IMR-90 (cell line): ENCODE measurements at regions not wholly inside any gene's neighbourhood (a gene's known extent, or its start where the extent isn't known, plus 50 kb on each side); places are given as distances from the start of the nearest gene placed in this dataset.

Experiments
- ATAC-seq: fragments of 200-7000 bp; cut with Tn5 transposase; 2 replicates; pipeline ENCODE4 v1.9.1; 2020; ENCODE audit warnings: low read depth, mild to moderate bottlenecking, moderate library complexity
- BruUV-seq: library from RNA; stranded (reverse); fragments of 400-500 nt; replicated peaks from 2 replicates; lab custom pipeline; 2021; lab: Mats Ljungman, UMichigan
- CTCF ChIA-PET: fragments of 300-600 bp; formaldehyde crosslinking; extraction: SDS; loops from one replicate; lab custom pipeline; 2021; ENCODE audit warnings: antibody characterized with exemption; lab: Yijun Ruan, JAX
- POLR2A ChIA-PET: fragments of 300-600 bp; sonication (Branson Sonifier 250); formaldehyde crosslinking; loops from one replicate; lab custom pipeline; 2022; ENCODE audit warnings: antibody characterized with exemption; ENCODE audit not compliant: unreplicated experiment; lab: Charles Lee
- DNase-seq: peaks from one replicate; pipeline ENCODE4 v3.0.0; 2013
- H2AFZ ChIP-seq: replicated peaks from 2 replicates; pipeline ENCODE3; 2013; ENCODE audit warnings: low read length, mild to moderate bottlenecking; ENCODE audit not compliant: poor library complexity
- H2AK5ac ChIP-seq: 2 replicates; pipeline ENCODE4 v1.6.1; 2013; ENCODE audit warnings: low read depth, low read length, inconsistent platforms
- H2AK9ac ChIP-seq: replicated peaks from 2 replicates; pipeline ENCODE3; 2013; ENCODE audit warnings: mild to moderate bottlenecking, low read depth, low read length, moderate library complexity; ENCODE audit not compliant: poor library complexity
- H2BK120ac ChIP-seq: 2 replicates; pipeline ENCODE4 v1.6.1; 2013; ENCODE audit warnings: low read depth, low read length, inconsistent platforms
- H2BK15ac ChIP-seq: 3 replicates; pipeline ENCODE4 v1.6.1; 2013; ENCODE audit warnings: low read depth, low read length, inconsistent platforms
- H2BK20ac ChIP-seq: 2 replicates; pipeline ENCODE4 v1.6.1; 2013; ENCODE audit warnings: low read depth, mild to moderate bottlenecking, inconsistent platforms, low read length, moderate library complexity
- H2BK5ac ChIP-seq: 2 replicates; pipeline ENCODE4 v1.6.1; 2013; ENCODE audit warnings: mild to moderate bottlenecking, low read depth, low read length, inconsistent platforms; ENCODE audit not compliant: poor library complexity, severe bottlenecking
- H3K14ac ChIP-seq: replicated peaks from 2 replicates; pipeline ENCODE4 v1.6.1; 2013; ENCODE audit warnings: low read depth, low read length, inconsistent platforms
- H3K18ac ChIP-seq: 2 replicates; pipeline ENCODE4 v1.6.1; 2013; ENCODE audit warnings: low read depth, low read length, control low read depth
- H3K23ac ChIP-seq: 2 replicates; pipeline ENCODE4 v1.6.1; 2013; ENCODE audit warnings: low read depth, low read length, inconsistent platforms
- H3K27ac ChIP-seq: 2 replicates; pipeline ENCODE4 v1.5.1; 2013; ENCODE audit warnings: mild to moderate bottlenecking, control low read depth, low read length; ENCODE audit not compliant: insufficient read depth
- H3K27me3 ChIP-seq: 2 replicates; pipeline ENCODE4 v1.6.1; 2013; ENCODE audit warnings: low read length; ENCODE audit not compliant: control insufficient read depth, insufficient read depth
- H3K36me3 ChIP-seq: 2 replicates; pipeline ENCODE4 v1.6.1; 2013; ENCODE audit warnings: low read length, mixed read lengths; ENCODE audit not compliant: control insufficient read depth, insufficient read depth
- H3K4ac ChIP-seq: 2 replicates; pipeline ENCODE4 v1.6.1; 2013; ENCODE audit warnings: low read depth, low read length, inconsistent platforms
- H3K4me1 ChIP-seq: 2 replicates; pipeline ENCODE4 v1.6.1; 2013; ENCODE audit warnings: low read length, mixed read lengths; ENCODE audit not compliant: control insufficient read depth, insufficient read depth
- H3K4me2 ChIP-seq: 2 replicates; pipeline ENCODE4 v1.6.1; 2013; ENCODE audit warnings: low read depth, mild to moderate bottlenecking, control low read depth, low read length, moderate library complexity
- H3K4me3 ChIP-seq: 2 replicates; pipeline ENCODE4 v1.5.1; 2013; ENCODE audit warnings: low read depth, mild to moderate bottlenecking, control low read depth, low read length, moderate library complexity; ENCODE audit not compliant: insufficient read depth
- H3K56ac ChIP-seq: 2 replicates; pipeline ENCODE4 v1.6.1; 2013; ENCODE audit warnings: low read length, inconsistent platforms; ENCODE audit not compliant: insufficient read depth; ENCODE audit errors: extremely low read depth
- H3K79me1 ChIP-seq, 2 experiments: 2 replicates each; pipeline ENCODE4 v1.6.1; 2013; ENCODE audit warnings: low read length in 2 of 2, inconsistent platforms in 1 of 2, low read depth in 1 of 2
- H3K9ac ChIP-seq: 2 replicates; pipeline ENCODE4 v1.6.1; 2013; ENCODE audit warnings: low read depth, low read length, control low read depth
- H3K9me1 ChIP-seq: 2 replicates; pipeline ENCODE4 v1.6.1; 2013; ENCODE audit warnings: low read length, inconsistent platforms; ENCODE audit not compliant: insufficient read depth
- H3K9me3 ChIP-seq: 2 replicates; pipeline ENCODE4 v1.6.1; 2013; ENCODE audit warnings: low read length; ENCODE audit not compliant: control insufficient read depth, insufficient read depth
- H4K20me1 ChIP-seq: 2 replicates; pipeline ENCODE4 v1.6.1; 2013; ENCODE audit warnings: low read length, inconsistent platforms; ENCODE audit not compliant: insufficient read depth
- H4K5ac ChIP-seq: 2 replicates; pipeline ENCODE4 v1.6.1; 2013; ENCODE audit warnings: mild to moderate bottlenecking, low read depth, low read length, control low read depth
- H4K8ac ChIP-seq, 2 experiments: 2 replicates each; pipeline ENCODE4 v1.6.1; 2013; ENCODE audit warnings: low read depth in 2 of 2, low read length in 2 of 2, control low read depth in 1 of 2, inconsistent platforms in 1 of 2
- H4K91ac ChIP-seq: 2 replicates; pipeline ENCODE4 v1.6.1; 2013; ENCODE audit warnings: low read depth, low read length, inconsistent platforms; ENCODE audit not compliant: insufficient read depth
- BHLHE40 ChIP-seq: fragments of 150-350 bp; IDR thresholded peaks from 2 replicates; pipeline ENCODE4 v1.6.1; 2016; ENCODE audit warnings: mild to moderate bottlenecking, low read depth, low read length
- CEBPB ChIP-seq: IDR thresholded peaks from 2 replicates; pipeline ENCODE4 v1.6.1; 2012; ENCODE audit warnings: low read depth, low read length, improper control_type of control experiment
- CHD1 ChIP-seq: IDR thresholded peaks from 2 replicates; pipeline ENCODE4 v1.6.1; 2012; ENCODE audit warnings: low read depth, low read length, improper control_type of control experiment
- FOS ChIP-seq: fragments of 150-350 bp; IDR thresholded peaks from 2 replicates; pipeline ENCODE4 v1.6.1; 2016; ENCODE audit warnings: low read depth, low read length
- MAFK ChIP-seq: IDR thresholded peaks from 2 replicates; pipeline ENCODE4 v1.6.1; 2012; ENCODE audit warnings: low read depth, low read length, improper control_type of control experiment
- MAZ ChIP-seq: IDR thresholded peaks from 2 replicates; pipeline ENCODE4 v1.6.1; 2012; ENCODE audit warnings: low read depth, mild to moderate bottlenecking, low read length, improper control_type of control experiment, moderate library complexity, borderline replicate concordance
- MXI1 ChIP-seq: IDR thresholded peaks from 2 replicates; pipeline ENCODE4 v1.6.1; 2012; ENCODE audit warnings: low read depth, mild to moderate bottlenecking, low read length, moderate library complexity, borderline replicate concordance
- NFE2L2 ChIP-seq: fragments of 150-350 bp; IDR thresholded peaks from 2 replicates; pipeline ENCODE4 v1.6.1; 2016; ENCODE audit warnings: low read depth, mild to moderate bottlenecking, low read length
- POLR2A ChIP-seq: IDR thresholded peaks from 2 replicates; pipeline ENCODE4 v1.6.1; 2012; ENCODE audit warnings: mild to moderate bottlenecking, low read depth, low read length
- RAD21 ChIP-seq: IDR thresholded peaks from 2 replicates; pipeline ENCODE4 v1.6.1; 2012; ENCODE audit warnings: low read length, improper control_type of control experiment
- RCOR1 ChIP-seq: IDR thresholded peaks from 2 replicates; pipeline ENCODE4 v1.6.1; 2012; ENCODE audit warnings: mild to moderate bottlenecking, low read length, improper control_type of control experiment; ENCODE audit not compliant: insufficient replicate concordance
- WGBS, 2 experiments: methylation state at CpG; one replicate each; pipeline versions ENCODE4 v1.1.5 to v1.1.7; 2013; ENCODE audit warnings: missing lambda C conversion rate in 2 of 2; ENCODE audit not compliant: insufficient read length in 1 of 2; ENCODE audit errors: extremely low coverage in 2 of 2; 5-methylcytosine and 5-hydroxymethylcytosine counted together
- dilution Hi-C: fragments of 300-500 bp; cut with HindIII; formaldehyde crosslinking; loops from one replicate; pipeline ENCODE4 v1.14.3; 2018; ENCODE audit warnings: low sequenced_read_pairs; ENCODE audit not compliant: unreplicated experiment
- in situ Hi-C: fragments of 300-500 bp; cut with MboI; formaldehyde crosslinking; loops from 3 replicates; pipeline ENCODE4 v1.14.3; 2019; ENCODE audit warnings: low sequenced_read_pairs, inconsistent platforms, mixed read lengths
- intact Hi-C: fragments of 100-400 bp; cut with micrococcal nuclease; formaldehyde crosslinking; loops from 2 replicates; pipeline ENCODE4 v1.10.0; 2022
- TF ChIP-seq, protein P1 (sequence below): fragments of 150-350 bp; IDR thresholded peaks from 2 replicates; pipeline ENCODE4 v1.6.1; 2016; ENCODE audit warnings: low read depth, mild to moderate bottlenecking, low read length, moderate library complexity, borderline replicate concordance
- TF ChIP-seq, protein P2 (sequence below): conservative IDR thresholded peaks from 2 replicates; pipeline ENCODE4 v1.5.1; 2012; ENCODE audit warnings: mild to moderate bottlenecking, low read depth, low read length, improper control_type of control experiment
- TF ChIP-seq, protein P3 (sequence below): fragments of 150-350 bp; IDR thresholded peaks from 2 replicates; pipeline ENCODE4 v1.6.1; 2017; ENCODE audit warnings: mild to moderate bottlenecking, antibody characterized with exemption, low read length, low read depth

DNA sequence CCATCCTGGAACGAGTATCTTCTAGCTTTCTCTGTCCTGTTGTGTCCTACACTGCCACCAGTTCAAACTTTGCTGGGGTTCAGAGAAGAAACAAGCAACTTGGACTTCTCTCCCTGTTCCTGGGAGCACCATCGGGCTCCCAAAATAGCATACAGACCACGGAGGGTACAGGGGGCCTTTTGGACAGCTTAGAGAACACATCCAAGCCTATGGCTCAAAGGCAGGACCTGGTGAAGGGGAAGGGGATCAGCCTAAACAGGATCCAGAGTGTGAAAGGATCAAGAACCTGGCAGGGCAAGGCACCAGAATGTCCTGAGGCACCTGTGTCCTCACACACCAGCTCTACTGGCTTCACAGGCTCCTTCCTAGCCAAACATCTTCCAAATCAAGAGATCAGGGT is 1336.5 kb downstream of the UQCRFS1 start:
- Histone ChIP-seq H3K9ac (no peak overlapping the region), H3K14ac (no peak overlapping the region), H2BK20ac (no peak overlapping the region), H2AK5ac (no peak overlapping the region), H3K4me3 (no peak overlapping the region), H3K4me1 (no peaks in the 10 kb centered on the region), H3K27me3 (no peaks in the 10 kb centered on the region), H3K36me3 (no peaks in the 10 kb centered on the region), H2BK5ac (no peak overlapping the region), H4K8ac (no peak overlapping the region), H3K9me1 (no peaks in the 10 kb centered on the region), H2BK15ac (no peak overlapping the region), H4K91ac (no peak overlapping the region), H2BK120ac (no peak overlapping the region), H3K4ac (no peak overlapping the region), H3K18ac (no peak overlapping the region), H3K56ac (no peak overlapping the region), H2AFZ (no peak overlapping the region), H2AK9ac (no peak overlapping the region), H3K4me2 (no peak overlapping the region), H4K20me1 (no peaks in the 10 kb centered on the region), H3K27ac (no peak overlapping the region), H3K23ac (no peak overlapping the region), H3K79me1 (no peaks in the 10 kb centered on the region), H4K5ac (no peak overlapping the region), H3K9me3 (peaks cover 18% of the 10 kb centered on the region)
- ATAC-seq (no peak), DNase-seq (no peak)
- WGBS, 2 experiments: no CpG with 5 or more reads among the region's 3 CpGs
- intact Hi-C loops (no loop called here), in situ Hi-C loops (no loop called here), dilution Hi-C loops (no loop called here)
- ChIA-PET POLR2A (no interaction called here), CTCF (no interaction called here)
- no TSS peak for BruUV-seq
- TF ChIP-seq, protein P1, sequence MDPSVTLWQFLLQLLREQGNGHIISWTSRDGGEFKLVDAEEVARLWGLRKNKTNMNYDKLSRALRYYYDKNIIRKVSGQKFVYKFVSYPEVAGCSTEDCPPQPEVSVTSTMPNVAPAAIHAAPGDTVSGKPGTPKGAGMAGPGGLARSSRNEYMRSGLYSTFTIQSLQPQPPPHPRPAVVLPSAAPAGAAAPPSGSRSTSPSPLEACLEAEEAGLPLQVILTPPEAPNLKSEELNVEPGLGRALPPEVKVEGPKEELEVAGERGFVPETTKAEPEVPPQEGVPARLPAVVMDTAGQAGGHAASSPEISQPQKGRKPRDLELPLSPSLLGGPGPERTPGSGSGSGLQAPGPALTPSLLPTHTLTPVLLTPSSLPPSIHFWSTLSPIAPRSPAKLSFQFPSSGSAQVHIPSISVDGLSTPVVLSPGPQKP: no peak
- TF ChIP-seq RCOR1: no peak
- TF ChIP-seq CEBPB: no peak
- no peak for TF ChIP-seq NFE2L2
- TF ChIP-seq FOS: no peak
- TF ChIP-seq CHD1: no peak
- TF ChIP-seq MAZ: no peak
- no peak for TF ChIP-seq MAFK
- no peak for TF ChIP-seq MXI1
- TF ChIP-seq, protein P2, sequence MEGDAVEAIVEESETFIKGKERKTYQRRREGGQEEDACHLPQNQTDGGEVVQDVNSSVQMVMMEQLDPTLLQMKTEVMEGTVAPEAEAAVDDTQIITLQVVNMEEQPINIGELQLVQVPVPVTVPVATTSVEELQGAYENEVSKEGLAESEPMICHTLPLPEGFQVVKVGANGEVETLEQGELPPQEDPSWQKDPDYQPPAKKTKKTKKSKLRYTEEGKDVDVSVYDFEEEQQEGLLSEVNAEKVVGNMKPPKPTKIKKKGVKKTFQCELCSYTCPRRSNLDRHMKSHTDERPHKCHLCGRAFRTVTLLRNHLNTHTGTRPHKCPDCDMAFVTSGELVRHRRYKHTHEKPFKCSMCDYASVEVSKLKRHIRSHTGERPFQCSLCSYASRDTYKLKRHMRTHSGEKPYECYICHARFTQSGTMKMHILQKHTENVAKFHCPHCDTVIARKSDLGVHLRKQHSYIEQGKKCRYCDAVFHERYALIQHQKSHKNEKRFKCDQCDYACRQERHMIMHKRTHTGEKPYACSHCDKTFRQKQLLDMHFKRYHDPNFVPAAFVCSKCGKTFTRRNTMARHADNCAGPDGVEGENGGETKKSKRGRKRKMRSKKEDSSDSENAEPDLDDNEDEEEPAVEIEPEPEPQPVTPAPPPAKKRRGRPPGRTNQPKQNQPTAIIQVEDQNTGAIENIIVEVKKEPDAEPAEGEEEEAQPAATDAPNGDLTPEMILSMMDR: no peak
- no peak for TF ChIP-seq POLR2A
- no peak for TF ChIP-seq RAD21
- TF ChIP-seq BHLHE40: no peak
- TF ChIP-seq, protein P3, sequence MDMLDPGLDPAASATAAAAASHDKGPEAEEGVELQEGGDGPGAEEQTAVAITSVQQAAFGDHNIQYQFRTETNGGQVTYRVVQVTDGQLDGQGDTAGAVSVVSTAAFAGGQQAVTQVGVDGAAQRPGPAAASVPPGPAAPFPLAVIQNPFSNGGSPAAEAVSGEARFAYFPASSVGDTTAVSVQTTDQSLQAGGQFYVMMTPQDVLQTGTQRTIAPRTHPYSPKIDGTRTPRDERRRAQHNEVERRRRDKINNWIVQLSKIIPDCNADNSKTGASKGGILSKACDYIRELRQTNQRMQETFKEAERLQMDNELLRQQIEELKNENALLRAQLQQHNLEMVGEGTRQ: no peak
